Adrenal gland (tissue), 9 donors: ENCODE measurements at regions not wholly inside any gene's neighbourhood (a gene's known extent, or its start where the extent isn't known, plus 50 kb on each side); places are given as distances from the start of the nearest gene placed in this dataset.

Experiments
- DNase-seq, 7 donors: peaks; one replicate each; pipeline ENCODE4 v3.0.0-alpha.2; 2019 to 2020
- H3K27ac ChIP-seq, 5 donors: fragments of 200-600 bp; sonication (generic) in 4 of 5; 1 replicate in 3 of 5; 2 replicates in 2 of 5; pipeline versions ENCODE4 v1.5.1 to v1.8.0; 2016 to 2020; ENCODE audit warnings: mild to moderate bottlenecking in 1 of 5
- H3K27me3 ChIP-seq: fragments of 200-600 bp; 2 replicates; pipeline ENCODE4 v1.8.0; 2021
- H3K36me3 ChIP-seq, 2 donors: fragments of 200-600 bp; replicated peaks in 1 of 2; 1 replicate in 1 of 2; 2 replicates in 1 of 2; pipeline versions ENCODE4 v1.5.1 to v1.8.0; 2018 to 2022
- H3K4me1 ChIP-seq, 2 donors: fragments of 200-600 bp; replicated peaks in 1 of 2; 1 replicate in 1 of 2; 2 replicates in 1 of 2; pipeline versions ENCODE4 v1.5.1 to v1.8.0; 2018 to 2021
- H3K4me3 ChIP-seq, 4 donors: fragments of 200-600 bp; sonication (generic) in 3 of 4; one replicate each; pipeline ENCODE4 v1.5.1; 2016 to 2018
- H3K9me3 ChIP-seq, 3 donors: fragments of 200-600 bp; sonication (generic) in 1 of 3; replicated peaks in 1 of 3; 1 replicate in 2 of 3; 2 replicates in 1 of 3; pipeline versions ENCODE4 v1.5.1 to v1.8.0; 2016 to 2021
- CTCF ChIP-seq, 6 experiments: fragments of 450-650 bp in 4 of 6; fragments of 200-600 bp in 2 of 6; sonication (generic) in 1 of 6; IDR thresholded peaks; 1 replicate in 5 of 6; 2 replicates in 1 of 6; pipeline versions ENCODE4 v1.5.1 to v1.8.0; 2016 to 2021; ENCODE audit warnings: antibody characterized with exemption in 6 of 6, mild to moderate bottlenecking in 2 of 6, moderate library complexity in 1 of 6
- POLR2A ChIP-seq, 2 donors: fragments of 450-650 bp; IDR thresholded peaks; one replicate each; pipeline ENCODE4 v1.6.1; 2017; ENCODE audit warnings: antibody characterized with exemption in 2 of 2, mild to moderate bottlenecking in 2 of 2, moderate library complexity in 1 of 2
- whole genome bisulfite sequencing, 4 donors: extraction: QIAGEN DNeasy Blood & Tissue Kit in 2 of 4; methylation state at CpG; one replicate each; pipeline versions ENCODE4 v1.1.5 to v1.1.7; 2013 to 2017; 5-methylcytosine and 5-hydroxymethylcytosine counted together
- intact Hi-C, 2 donors: fragments of 100-400 bp; cut with DNase I; formaldehyde crosslinking; loops; one replicate each; pipeline versions ENCODE4 v1.14.1 to v1.15.0; 2022 to 2023
- donor health status: healthy with polysubstance abuse.
- donor health status: Bipolar disorder and iron deficiency.
- donor health status: DM: yes; HTN: yes; CAD: no.
- donor health status: DM: no; HTN: no; CAD: no.
- donor health status: DM: no; HTN: no; CAD: no.

DNA sequence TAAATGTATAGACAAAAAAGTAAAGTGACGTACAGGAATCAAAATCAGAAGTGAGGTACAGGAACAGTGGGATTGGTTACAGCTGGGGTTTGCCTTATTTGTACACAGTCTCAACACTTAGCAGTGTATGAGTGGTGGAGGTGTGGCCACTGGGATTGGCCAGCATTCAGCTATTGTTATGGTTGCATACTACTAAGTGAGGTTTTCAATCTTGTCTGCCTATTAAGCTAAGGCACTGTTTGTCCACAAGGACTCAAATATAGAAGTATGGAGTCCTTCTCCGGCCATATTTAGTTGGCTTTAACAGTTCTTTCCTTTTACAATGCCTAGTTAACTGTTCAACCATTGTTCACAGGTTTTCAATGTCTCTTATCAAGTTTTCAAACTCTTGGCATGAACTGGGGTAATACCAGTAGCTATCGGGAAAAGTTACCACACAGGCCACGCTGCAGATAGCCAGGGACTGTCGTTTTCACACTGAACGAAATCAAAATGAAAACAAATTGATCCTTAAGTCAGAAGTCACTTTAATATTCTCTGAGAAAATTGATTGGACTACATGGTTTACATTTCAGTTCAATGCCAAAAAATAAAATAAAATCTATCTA is 176.0 kb upstream of the FREM1 start:
- Histone ChIP-seq H3K27ac (no peak overlapping the region), H3K36me3 (no peaks in the 10 kb centered on the region), H3K9me3 (no peaks in the 10 kb centered on the region), H3K4me1 (peaks cover 0 to 6% of the 10 kb centered on the region in 2 donors), H3K4me3 (no peak overlapping the region), H3K27me3 (no peaks in the 10 kb centered on the region)
- WGBS, 4 donors = 82 to 87% (median 84%) methylated on average over 6 of the region's 6 CpGs
- no peak for DNase-seq
- intact Hi-C loops = no loop called here
- no peak for TF ChIP-seq CTCF (IDR thresholded peaks at IDR 0.05)
- TF ChIP-seq POLR2A (IDR thresholded peaks at IDR 0.05) = no peak

DNA sequence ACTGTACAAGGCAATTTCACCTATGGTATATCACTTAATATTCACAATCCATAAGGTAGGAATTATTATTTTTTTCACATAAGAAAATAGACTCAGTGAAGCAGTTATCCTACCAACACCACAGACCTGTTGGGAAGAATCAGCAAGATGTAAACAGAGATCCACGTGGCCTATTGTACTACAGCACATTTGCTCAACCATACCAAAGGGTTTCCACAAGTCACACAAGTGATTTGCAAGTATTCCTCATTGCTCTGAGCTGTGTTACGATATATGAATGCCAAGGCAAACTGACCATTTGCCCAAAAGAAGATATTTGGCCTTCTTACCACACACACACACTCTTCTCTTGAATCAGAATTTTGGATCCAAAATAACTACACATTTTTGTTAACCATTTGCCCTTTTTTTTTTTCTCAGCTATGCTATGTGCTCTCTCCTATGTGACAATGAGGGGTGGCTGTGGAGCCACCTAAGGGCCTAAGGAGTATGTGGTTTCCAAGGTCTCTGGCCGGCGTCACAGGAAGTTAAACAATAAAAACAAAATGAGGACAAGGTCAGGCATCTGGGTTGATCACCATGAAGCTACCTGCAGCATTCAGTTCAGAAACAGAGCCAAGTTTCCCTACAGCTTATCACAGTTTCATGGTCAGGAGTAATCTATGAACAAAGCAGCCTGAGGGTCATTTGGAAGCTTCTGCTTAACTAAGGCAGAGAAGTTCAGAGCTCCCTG is 171.0 kb upstream of the FREM1 start:
- no peak for TF ChIP-seq POLR2A (IDR thresholded peaks at IDR 0.05)
- TF ChIP-seq CTCF (IDR thresholded peaks at IDR 0.05) = no peak
- no peaks in the 10 kb centered on the region for H3K36me3 ChIP-seq
- no peaks in the 10 kb centered on the region for H3K27me3 ChIP-seq
- intact Hi-C loops = no loop called here
- H3K4me3 ChIP-seq = no peak overlapping the region
- 37 to 59% (median 50%) methylated on average over 4 of the region's 4 CpGs for WGBS, 4 donors
- H3K9me3 ChIP-seq = no peaks in the 10 kb centered on the region
- no peak overlapping the region for H3K27ac ChIP-seq
- DNase-seq = peak in 1 of 7 donors; percentile 10
- peaks cover 0 to 18% of the 10 kb centered on the region in 2 donors for H3K4me1 ChIP-seq

DNA sequence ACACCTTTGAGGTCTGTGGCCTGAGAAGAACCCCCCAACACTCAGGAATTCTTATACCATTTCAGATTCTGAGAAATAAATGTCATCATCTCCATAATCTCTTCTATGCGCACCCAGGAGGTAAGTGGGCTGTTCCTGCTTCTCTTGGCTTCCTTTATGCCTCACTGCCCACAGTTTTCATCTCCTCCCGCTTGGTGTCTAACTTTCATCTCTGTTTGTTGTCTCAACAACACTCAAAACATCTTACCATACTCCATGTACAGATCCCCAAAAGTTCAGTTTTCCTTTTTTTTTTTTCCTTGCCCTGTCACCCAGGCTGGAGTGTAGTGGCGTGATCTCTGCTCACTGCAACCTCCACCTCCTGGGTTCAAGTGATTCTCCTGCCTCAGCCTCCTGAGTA is 170.2 kb upstream of the FREM1 start:
- Histone ChIP-seq H3K36me3 (no peaks in the 10 kb centered on the region), H3K9me3 (no peaks in the 10 kb centered on the region), H3K27me3 (no peaks in the 10 kb centered on the region), H3K4me1 (peaks cover 0 to 18% of the 10 kb centered on the region in 2 donors), H3K27ac (no peak overlapping the region), H3K4me3 (no peak overlapping the region)
- no peak for DNase-seq
- TF ChIP-seq POLR2A (IDR thresholded peaks at IDR 0.05) (no peak), CTCF (IDR thresholded peaks at IDR 0.05) (no peak)
- 64 to 99% (median 78%) methylated on average over 2 to 3 of the region's 3 CpGs for whole genome bisulfite sequencing, 4 donors
- intact Hi-C loops = no loop called here

DNA sequence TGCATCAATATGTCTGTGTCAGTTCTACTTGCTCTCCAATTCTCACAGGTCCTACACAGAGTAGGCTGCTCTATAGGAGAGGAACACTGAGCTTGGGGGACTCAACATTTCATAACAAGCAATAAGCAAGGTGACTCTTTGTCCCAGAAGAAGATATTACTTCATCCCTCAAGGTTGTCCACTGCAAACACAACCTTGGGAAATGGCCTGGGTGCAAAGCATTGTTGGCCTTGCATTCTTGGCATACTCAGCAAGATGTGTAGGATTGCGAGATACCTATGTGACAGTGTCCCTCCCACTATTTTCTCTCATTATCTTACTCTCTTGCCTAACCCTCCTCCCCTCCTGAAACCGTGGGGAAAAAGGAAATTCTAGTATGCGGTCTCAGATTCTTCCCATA is 169.8 kb upstream of the FREM1 start:
- Histone ChIP-seq H3K9me3 (no peaks in the 10 kb centered on the region), H3K27ac (no peak overlapping the region), H3K4me3 (no peak overlapping the region), H3K36me3 (no peaks in the 10 kb centered on the region), H3K4me1 (peaks cover 0 to 18% of the 10 kb centered on the region in 2 donors), H3K27me3 (no peaks in the 10 kb centered on the region)
- DNase-seq = no peak
- intact Hi-C loops = no loop called here
- 61 to 87% (median 74%) methylated on average over 3 of the region's 3 CpGs for WGBS, 4 donors
- TF ChIP-seq CTCF (IDR thresholded peaks at IDR 0.05) (no peak), POLR2A (IDR thresholded peaks at IDR 0.05) (no peak)
